Neural cell (in vitro differentiated cells): ENCODE measurements at regions not wholly inside any gene's neighbourhood (a gene's known extent, or its start where the extent isn't known, plus 50 kb on each side); places are given as distances from the start of the nearest gene placed in this dataset.

Experiments
- H2AFZ ChIP-seq: fragments of 200-600, 300-800 bp; sonication (generic), shearing (Covaris generic); 2 replicates; pipeline ENCODE4 v1.6.0; 2014; ENCODE audit warnings: low read depth, mild to moderate bottlenecking, antibody characterized with exemption, low read length, moderate library complexity
- H3F3A ChIP-seq: fragments of 200-600 bp; shearing (Covaris generic); 2 replicates; pipeline ENCODE4 v1.6.1; 2016; ENCODE audit warnings: mild to moderate bottlenecking, moderate library complexity, mixed read lengths, antibody characterized with exemption, low read length; ENCODE audit not compliant: insufficient read depth, poor library complexity, severe bottlenecking
- H3K27ac ChIP-seq: fragments of 200-600, 300-800 bp; sonication (generic), shearing (Covaris generic); 2 replicates; pipeline ENCODE4 v1.5.1; 2014; ENCODE audit warnings: mild to moderate bottlenecking, low read length, moderate library complexity
- H3K27me3 ChIP-seq: fragments of 300-800, 200-600 bp; sonication (generic), shearing (Covaris generic); 2 replicates; pipeline ENCODE4 v1.6.0; 2014; ENCODE audit warnings: mild to moderate bottlenecking, low read depth, low read length, moderate library complexity; ENCODE audit not compliant: insufficient read depth
- H3K36me3 ChIP-seq: fragments of 300-800, 200-600 bp; sonication (generic), shearing (Covaris generic); 2 replicates; pipeline ENCODE4 v1.5.1; 2014; ENCODE audit warnings: mild to moderate bottlenecking, antibody characterized with exemption, low read length, moderate library complexity; ENCODE audit not compliant: insufficient read depth
- H3K4me2 ChIP-seq: fragments of 300-800, 200-600 bp; sonication (generic), shearing (Covaris generic); 2 replicates; pipeline ENCODE4 v1.6.0; 2014; ENCODE audit warnings: mild to moderate bottlenecking, low read length
- H3K4me3 ChIP-seq: fragments of 300-800, 200-600 bp; sonication (generic), shearing (Covaris generic); 2 replicates; pipeline ENCODE4 v1.5.1; 2014; ENCODE audit warnings: mild to moderate bottlenecking, low read length, moderate library complexity
- H3K79me2 ChIP-seq: fragments of 200-600 bp; shearing (Covaris generic); replicated peaks from 2 replicates; pipeline ENCODE4 v1.6.0; 2014; ENCODE audit warnings: mild to moderate bottlenecking, low read length, moderate library complexity; ENCODE audit not compliant: insufficient read depth
- H3K9ac ChIP-seq: fragments of 300-800, 200-600 bp; sonication (generic), shearing (Covaris generic); 2 replicates; pipeline ENCODE4 v1.6.1; 2016; ENCODE audit warnings: mild to moderate bottlenecking, low read length, mixed read lengths
- H3K9me2 ChIP-seq: fragments of 200-600 bp; shearing (Covaris generic); 2 replicates; pipeline ENCODE4 v1.6.1; 2016; ENCODE audit warnings: mild to moderate bottlenecking, low read length, mixed read lengths; ENCODE audit not compliant: insufficient read depth
- H3K9me3 ChIP-seq: fragments of 200-600, 300-800 bp; sonication (generic), shearing (Covaris generic); 2 replicates; pipeline ENCODE4 v1.6.1; 2016; ENCODE audit warnings: mild to moderate bottlenecking, mixed run types, low read length, moderate library complexity, mixed read lengths
- H4K20me1 ChIP-seq: fragments of 200-600 bp; shearing (Covaris generic); 2 replicates; pipeline ENCODE4 v1.6.1; 2016; ENCODE audit warnings: mild to moderate bottlenecking, mixed run types; ENCODE audit not compliant: insufficient read depth
- EZH2 ChIP-seq: fragments of 200-600, 300-800 bp; shearing (Covaris generic), sonication (generic); IDR thresholded peaks from 2 replicates; pipeline ENCODE4 v1.6.1; 2014; ENCODE audit warnings: antibody characterized with exemption, low read length, borderline replicate concordance, mild to moderate bottlenecking; ENCODE audit not compliant: insufficient read depth, poor library complexity, severe bottlenecking
- MXI1 ChIP-seq: fragments of 450-650 bp; conservative IDR thresholded peaks from 2 replicates; pipeline ENCODE4 v1.6.1; 2014; ENCODE audit warnings: antibody characterized with exemption, mild to moderate bottlenecking; ENCODE audit not compliant: poor library complexity, severe bottlenecking
- POLR2AphosphoS5 ChIP-seq: IDR thresholded peaks from 2 replicates; pipeline ENCODE4 v1.6.1; 2012
- RAD21 ChIP-seq: fragments of 450-650 bp; conservative IDR thresholded peaks from 2 replicates; pipeline ENCODE4 v1.6.1; 2014; ENCODE audit warnings: antibody characterized with exemption, mild to moderate bottlenecking, moderate library complexity
- SMC3 ChIP-seq: fragments of 450-650 bp; conservative IDR thresholded peaks from 2 replicates; pipeline ENCODE4 v1.6.1; 2014; ENCODE audit warnings: antibody characterized with exemption, mild to moderate bottlenecking, moderate library complexity; ENCODE audit not compliant: poor library complexity
- TF ChIP-seq, protein P1 (sequence below): fragments of 450-650 bp; IDR thresholded peaks from 2 replicates; pipeline ENCODE4 v1.5.1; 2014; ENCODE audit warnings: antibody characterized with exemption, mild to moderate bottlenecking, moderate library complexity; ENCODE audit not compliant: poor library complexity, severe bottlenecking
- TF ChIP-seq, protein P2 (sequence below): IDR thresholded peaks from 2 replicates; pipeline ENCODE4 v1.6.1; 2012; ENCODE audit warnings: borderline replicate concordance

DNA sequence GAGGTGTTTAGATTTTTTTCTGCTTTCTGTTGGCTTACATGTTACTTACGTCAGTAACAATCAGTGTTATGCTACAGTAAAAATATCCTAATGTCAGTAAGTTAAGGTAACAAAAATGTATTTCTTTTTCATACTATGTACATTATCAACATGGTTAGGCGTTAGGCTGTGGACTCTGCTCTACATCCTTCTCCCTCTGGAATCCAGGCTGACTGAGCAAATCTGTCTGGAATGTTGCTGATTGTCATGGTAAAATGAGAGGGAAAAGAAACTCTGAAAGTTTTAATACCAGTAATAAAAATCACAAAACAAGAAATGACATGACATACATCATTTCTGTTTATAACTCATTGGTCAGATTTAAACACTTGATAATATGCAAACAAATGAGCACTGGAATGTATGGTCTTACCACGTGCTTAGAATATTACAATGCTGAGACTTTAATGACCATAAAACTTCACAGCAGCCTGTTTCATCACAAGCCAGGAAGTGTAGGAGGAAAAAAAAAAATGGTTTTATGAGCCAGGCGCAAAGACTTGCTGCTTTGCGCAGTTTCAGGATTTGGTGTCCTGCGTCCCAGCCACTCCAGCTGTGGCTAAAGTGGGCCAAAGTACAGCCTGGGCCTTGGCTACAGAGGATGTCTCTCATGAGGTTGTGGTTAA lies 252.4 kb downstream of the FSIP2 start:
- H3F3A ChIP-seq: no peaks in the 10 kb centered on the region
- H3K4me2 ChIP-seq: no peak overlapping the region
- H3K4me3 ChIP-seq: no peak overlapping the region
- no peaks in the 10 kb centered on the region for H3K79me2 ChIP-seq
- H3K9me3 ChIP-seq: no peaks in the 10 kb centered on the region
- TF ChIP-seq, protein P1, sequence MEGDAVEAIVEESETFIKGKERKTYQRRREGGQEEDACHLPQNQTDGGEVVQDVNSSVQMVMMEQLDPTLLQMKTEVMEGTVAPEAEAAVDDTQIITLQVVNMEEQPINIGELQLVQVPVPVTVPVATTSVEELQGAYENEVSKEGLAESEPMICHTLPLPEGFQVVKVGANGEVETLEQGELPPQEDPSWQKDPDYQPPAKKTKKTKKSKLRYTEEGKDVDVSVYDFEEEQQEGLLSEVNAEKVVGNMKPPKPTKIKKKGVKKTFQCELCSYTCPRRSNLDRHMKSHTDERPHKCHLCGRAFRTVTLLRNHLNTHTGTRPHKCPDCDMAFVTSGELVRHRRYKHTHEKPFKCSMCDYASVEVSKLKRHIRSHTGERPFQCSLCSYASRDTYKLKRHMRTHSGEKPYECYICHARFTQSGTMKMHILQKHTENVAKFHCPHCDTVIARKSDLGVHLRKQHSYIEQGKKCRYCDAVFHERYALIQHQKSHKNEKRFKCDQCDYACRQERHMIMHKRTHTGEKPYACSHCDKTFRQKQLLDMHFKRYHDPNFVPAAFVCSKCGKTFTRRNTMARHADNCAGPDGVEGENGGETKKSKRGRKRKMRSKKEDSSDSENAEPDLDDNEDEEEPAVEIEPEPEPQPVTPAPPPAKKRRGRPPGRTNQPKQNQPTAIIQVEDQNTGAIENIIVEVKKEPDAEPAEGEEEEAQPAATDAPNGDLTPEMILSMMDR: no peak
- TF ChIP-seq, protein P2, sequence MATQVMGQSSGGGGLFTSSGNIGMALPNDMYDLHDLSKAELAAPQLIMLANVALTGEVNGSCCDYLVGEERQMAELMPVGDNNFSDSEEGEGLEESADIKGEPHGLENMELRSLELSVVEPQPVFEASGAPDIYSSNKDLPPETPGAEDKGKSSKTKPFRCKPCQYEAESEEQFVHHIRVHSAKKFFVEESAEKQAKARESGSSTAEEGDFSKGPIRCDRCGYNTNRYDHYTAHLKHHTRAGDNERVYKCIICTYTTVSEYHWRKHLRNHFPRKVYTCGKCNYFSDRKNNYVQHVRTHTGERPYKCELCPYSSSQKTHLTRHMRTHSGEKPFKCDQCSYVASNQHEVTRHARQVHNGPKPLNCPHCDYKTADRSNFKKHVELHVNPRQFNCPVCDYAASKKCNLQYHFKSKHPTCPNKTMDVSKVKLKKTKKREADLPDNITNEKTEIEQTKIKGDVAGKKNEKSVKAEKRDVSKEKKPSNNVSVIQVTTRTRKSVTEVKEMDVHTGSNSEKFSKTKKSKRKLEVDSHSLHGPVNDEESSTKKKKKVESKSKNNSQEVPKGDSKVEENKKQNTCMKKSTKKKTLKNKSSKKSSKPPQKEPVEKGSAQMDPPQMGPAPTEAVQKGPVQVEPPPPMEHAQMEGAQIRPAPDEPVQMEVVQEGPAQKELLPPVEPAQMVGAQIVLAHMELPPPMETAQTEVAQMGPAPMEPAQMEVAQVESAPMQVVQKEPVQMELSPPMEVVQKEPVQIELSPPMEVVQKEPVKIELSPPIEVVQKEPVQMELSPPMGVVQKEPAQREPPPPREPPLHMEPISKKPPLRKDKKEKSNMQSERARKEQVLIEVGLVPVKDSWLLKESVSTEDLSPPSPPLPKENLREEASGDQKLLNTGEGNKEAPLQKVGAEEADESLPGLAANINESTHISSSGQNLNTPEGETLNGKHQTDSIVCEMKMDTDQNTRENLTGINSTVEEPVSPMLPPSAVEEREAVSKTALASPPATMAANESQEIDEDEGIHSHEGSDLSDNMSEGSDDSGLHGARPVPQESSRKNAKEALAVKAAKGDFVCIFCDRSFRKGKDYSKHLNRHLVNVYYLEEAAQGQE: no peak
- H3K27me3 ChIP-seq: no peaks in the 10 kb centered on the region
- no peak overlapping the region for H2AFZ ChIP-seq
- H3K36me3 ChIP-seq: no peaks in the 10 kb centered on the region
- no peaks in the 10 kb centered on the region for H3K9me2 ChIP-seq
- no peak overlapping the region for H3K9ac ChIP-seq
- H4K20me1 ChIP-seq: no peaks in the 10 kb centered on the region
- H3K27ac ChIP-seq: no peak overlapping the region

DNA sequence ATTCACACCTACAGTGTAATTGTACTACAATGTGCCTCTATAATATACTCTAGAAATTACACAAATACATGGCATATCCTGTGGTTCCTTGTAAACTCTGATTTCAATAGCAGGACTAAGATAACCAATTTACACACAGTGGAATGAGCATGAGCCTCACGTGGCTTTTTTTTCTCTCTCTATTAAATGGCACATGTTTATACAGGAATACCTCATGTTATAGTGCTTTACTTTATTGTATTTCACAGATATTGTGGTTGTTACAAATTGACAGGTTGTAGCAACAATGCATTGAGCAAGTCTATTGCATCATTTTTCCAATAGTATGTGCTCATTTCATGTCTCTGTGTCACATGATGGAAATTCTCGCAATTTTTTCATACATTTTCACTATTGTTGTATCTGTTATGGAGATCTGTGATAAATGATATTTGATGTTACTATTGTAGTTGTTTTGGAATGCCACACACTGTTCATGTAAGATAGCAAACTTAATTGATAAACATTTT lies 260.0 kb downstream of the FSIP2 start:
- H3K4me2 ChIP-seq: no peak overlapping the region
- H3K79me2 ChIP-seq: no peaks in the 10 kb centered on the region
- H3K9ac ChIP-seq: no peak overlapping the region
- no peak overlapping the region for H3K27ac ChIP-seq
- H4K20me1 ChIP-seq: no peaks in the 10 kb centered on the region
- H3K9me2 ChIP-seq: no peaks in the 10 kb centered on the region
- no peaks in the 10 kb centered on the region for H3F3A ChIP-seq
- no peak for TF ChIP-seq MXI1
- TF ChIP-seq, protein P2: no peak
- TF ChIP-seq, protein P1: no peak
- TF ChIP-seq EZH2: no peak
- no peak for TF ChIP-seq SMC3
- TF ChIP-seq RAD21: no peak
- no peak for TF ChIP-seq POLR2AphosphoS5
- H3K27me3 ChIP-seq: no peaks in the 10 kb centered on the region
- H3K9me3 ChIP-seq: no peaks in the 10 kb centered on the region
- no peak overlapping the region for H2AFZ ChIP-seq
- no peaks in the 10 kb centered on the region for H3K36me3 ChIP-seq
- H3K4me3 ChIP-seq: no peak overlapping the region
